ENCODE measurements at regions not wholly inside any gene's neighbourhood (a gene's known extent, or its start where the extent isn't known, plus 50 kb on each side); places are given as distances from the start of the nearest gene placed in this dataset.

DNA sequence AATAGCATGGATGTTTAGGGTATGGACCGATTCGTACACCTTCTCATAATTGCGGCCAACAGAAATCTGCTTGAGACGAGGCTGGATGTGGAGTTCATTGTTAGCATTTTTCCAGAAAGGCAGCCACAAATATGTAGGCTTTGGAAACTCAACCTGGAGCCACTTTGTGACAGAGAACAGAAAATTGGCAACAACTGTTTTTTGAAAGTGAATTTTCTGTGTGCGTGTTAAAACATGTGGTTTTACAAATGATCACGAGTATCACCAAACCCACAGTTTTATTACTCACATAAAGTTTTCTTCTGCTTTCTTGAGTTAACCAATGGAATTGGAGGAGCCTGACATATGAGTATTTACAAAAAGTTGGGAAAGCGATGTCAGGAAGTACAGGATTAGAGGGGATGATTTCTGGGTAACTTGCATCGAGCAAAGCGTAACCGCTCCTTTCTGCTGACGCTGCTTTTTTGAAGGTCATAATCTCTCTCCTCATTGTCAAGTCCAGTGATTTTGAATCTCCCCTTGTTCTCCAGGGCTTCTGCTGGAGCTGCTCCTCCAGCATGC is 138.5 kb upstream of the TAF11L2 start:
- TF ChIP-seq, protein P1, sequence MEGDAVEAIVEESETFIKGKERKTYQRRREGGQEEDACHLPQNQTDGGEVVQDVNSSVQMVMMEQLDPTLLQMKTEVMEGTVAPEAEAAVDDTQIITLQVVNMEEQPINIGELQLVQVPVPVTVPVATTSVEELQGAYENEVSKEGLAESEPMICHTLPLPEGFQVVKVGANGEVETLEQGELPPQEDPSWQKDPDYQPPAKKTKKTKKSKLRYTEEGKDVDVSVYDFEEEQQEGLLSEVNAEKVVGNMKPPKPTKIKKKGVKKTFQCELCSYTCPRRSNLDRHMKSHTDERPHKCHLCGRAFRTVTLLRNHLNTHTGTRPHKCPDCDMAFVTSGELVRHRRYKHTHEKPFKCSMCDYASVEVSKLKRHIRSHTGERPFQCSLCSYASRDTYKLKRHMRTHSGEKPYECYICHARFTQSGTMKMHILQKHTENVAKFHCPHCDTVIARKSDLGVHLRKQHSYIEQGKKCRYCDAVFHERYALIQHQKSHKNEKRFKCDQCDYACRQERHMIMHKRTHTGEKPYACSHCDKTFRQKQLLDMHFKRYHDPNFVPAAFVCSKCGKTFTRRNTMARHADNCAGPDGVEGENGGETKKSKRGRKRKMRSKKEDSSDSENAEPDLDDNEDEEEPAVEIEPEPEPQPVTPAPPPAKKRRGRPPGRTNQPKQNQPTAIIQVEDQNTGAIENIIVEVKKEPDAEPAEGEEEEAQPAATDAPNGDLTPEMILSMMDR (IDR thresholded peaks at IDR 0.05) = no peak
- no peak for TF ChIP-seq POLR2A (IDR thresholded peaks at IDR 0.05)

All from testis (tissue), 2 donors.